GM21576 (cell line): ENCODE measurements at regions not wholly inside any gene's neighbourhood (a gene's known extent, or its start where the extent isn't known, plus 50 kb on each side); places are given as distances from the start of the nearest gene placed in this dataset.

Experiments
- ATAC-seq: cut with Tn5 transposase; IDR thresholded peaks from one replicate; pipeline ENCODE4 v1.9.1; 2021; ENCODE audit warnings: mild to moderate bottlenecking, moderate library complexity; ENCODE audit not compliant: unreplicated experiment

DNA sequence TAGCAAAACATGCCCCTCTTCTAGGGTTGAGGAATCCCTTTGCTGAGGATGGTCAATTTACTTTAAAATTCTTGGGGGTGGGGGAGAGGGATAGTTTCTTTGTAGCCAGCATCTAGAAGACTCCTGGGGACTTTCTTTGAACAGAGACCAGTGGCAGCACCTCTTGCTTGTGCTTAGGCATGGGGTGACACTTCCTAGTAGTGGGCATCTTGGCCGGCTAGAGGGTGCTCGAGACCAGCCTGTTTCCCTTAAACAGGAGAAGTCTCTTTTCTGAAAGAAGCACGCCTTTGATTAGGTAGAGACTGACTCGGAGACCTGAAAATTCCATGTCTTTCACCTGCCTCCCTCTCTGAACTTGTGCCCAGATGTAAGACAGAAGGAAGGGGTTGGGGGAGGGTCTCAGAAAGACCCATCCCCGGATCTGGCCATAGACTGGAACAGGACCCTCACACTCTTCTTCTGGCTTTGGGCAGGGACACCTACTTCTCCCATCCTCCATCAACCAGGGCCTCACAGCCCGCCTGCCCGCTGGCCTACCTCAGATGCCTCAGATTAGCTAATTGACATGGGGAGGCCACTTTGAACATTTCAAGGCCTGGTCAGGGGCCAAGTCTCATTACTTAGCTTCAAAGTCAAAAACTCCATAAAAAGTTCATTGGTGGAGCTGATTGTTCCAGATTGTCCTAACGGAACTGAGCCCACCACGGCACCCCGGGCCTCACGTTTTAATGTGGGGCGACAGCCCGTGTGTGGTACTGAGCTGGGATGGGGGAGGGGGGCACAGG is 172.2 kb downstream of the CDC5L start:
- no peak for ATAC-seq

DNA sequence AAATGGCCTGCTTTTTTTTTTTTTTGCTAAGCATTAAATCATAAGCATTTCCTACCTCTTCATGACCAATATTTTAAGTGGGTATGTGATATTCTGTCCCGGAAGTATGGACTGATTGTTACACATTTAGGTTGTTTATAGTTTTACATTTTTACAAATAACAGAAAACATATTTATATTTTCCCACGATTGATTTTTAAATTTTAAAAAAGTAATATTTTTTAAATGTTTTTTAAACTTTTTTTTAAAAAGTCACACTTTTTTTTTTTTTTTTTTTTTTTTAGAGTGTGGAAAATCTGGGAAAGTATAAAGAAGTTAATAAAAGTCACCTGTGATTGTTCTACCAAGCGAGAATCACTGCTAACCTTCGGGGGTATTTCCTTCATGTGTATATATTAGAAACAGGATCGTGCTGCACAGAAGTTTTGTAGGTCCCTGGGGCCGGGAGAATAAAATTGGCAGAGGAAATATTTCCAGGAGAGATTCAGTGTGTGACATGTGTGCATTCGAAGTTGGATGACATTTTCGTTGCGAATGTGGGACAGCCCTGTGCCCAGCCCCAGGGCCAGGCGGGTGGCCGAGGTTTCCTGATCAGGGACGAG is 173.1 kb downstream of the CDC5L start:
- ATAC-seq = no peak

DNA sequence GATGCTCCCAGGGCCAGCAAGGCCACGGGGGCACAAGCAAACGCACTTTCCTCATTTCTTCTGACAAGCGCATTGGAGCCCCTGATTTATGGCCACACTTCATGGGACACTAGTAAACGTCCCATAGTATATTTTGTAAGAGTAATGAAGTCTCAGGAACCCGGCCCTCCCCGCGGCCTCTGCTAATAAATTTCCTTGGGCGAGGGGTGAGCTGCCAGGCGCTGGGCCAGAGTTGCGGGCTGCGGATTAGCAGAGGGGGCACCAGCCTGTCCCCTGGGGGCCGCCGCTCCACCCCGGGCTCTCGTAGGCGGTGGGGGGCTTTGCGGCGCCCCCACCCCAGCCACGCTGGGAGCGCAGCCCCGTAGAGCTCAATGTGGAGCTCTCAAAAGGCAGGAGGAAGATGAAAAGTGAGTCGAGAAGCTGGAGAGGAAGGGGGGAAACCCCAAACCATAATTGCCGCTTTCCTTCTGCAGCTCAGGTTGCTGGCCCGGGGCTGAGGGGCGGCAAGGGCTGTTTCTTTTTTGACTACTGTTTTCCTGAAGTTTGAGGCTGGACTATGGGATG is 173.6 kb downstream of the CDC5L start:
- ATAC-seq = no peak

- no peak for ATAC-seq
Measured at GRCh38 chr6:44561832-44562665, 174.5 kb downstream of the CDC5L start.

DNA sequence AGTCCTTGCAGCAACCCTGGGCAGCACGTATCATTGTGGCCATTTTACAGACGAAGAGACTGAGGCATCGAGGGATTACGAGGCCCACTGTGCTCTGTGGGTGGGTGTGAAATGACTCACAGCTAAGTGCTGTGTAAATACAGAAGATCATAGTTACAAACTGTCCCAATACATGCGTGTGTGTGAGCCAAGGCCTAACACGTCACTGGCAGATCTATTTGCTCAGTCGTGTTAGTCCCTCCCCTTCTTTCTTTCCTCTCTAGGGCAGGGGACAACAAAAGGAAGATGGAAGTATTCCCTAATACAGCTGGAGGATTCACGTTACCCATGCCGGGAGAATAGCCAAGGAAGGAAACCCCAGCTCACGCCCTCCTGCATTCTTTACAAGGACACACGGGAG is 175.9 kb downstream of the CDC5L start:
- ATAC-seq = no peak

- no peak for ATAC-seq
Measured at GRCh38 chr6:44564906-44565524, 177.5 kb downstream of the CDC5L start.

DNA sequence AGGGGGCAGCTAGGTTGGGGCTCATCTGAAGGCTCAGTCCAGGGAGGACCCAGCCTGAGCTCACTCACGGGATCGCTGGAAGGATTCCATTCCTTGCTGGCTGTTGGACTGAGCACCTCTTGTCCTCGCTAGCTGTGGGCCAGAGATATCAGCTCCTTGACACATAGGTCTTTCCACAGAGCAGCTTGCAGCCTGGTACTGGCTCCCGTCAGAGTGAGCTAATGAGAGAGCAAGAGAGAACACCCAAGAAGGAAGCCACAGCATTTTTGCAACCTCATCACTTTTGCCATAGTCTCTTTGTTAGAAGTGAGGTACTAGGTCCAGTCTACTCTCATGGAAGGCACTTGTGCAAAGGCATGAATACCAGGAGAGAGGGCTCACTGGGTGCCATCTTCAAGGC is 179.9 kb downstream of the CDC5L start:
- ATAC-seq = no peak

- ATAC-seq = no peak
Measured at GRCh38 chr6:44569131-44569530, 181.6 kb downstream of the CDC5L start.

DNA sequence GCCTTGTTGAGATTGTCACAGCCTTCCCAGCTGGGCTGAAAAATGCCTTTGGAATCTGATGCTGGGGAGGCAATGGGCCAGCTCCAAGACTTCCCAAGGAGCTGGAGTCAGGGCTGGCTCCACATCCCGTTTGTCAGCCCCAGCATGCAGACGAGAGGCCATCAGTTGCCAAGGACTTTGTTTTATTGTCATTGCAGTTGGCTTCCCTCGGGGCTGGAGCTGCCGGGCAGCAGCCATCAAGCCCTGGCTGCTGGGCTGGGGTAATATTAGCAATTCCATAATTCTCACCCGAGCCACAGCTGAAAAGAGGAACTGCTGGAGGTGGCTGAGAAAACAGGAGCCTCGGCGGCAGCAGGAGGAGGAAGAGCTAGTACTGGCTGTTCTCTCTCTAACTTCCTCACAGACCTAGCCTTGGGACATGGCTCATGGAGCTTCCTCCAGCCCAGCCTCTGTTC is 182.5 kb downstream of the CDC5L start:
- ATAC-seq = no peak

- no peak for ATAC-seq
Measured at GRCh38 chr6:44571510-44571909, 184.0 kb downstream of the CDC5L start.

DNA sequence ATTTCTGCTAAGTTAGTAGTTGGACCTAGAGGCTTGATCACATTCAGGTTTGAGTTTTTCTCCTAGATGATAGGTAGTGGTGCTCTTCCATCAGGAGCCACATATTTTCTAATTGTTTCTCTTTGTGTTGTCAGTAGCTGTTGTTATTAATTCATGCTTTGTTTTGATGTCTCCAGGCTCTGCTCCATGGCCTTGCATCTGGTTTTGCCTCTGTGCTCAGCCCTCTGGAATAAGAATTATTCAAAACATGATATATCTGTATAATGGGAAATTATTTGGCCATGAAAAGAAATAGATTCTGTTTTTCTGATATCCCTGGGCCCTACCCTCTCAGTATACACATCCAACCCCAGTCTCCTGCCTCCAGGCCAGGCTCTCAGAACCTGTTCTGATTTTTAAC is 184.8 kb downstream of the CDC5L start:
- no peak for ATAC-seq

- no peak for ATAC-seq
Measured at GRCh38 chr6:44575644-44576043, 188.1 kb downstream of the CDC5L start.

GRCh38 chr6:44576132-44576631 is 188.7 kb downstream of the CDC5L start:
- no peak for ATAC-seq

DNA sequence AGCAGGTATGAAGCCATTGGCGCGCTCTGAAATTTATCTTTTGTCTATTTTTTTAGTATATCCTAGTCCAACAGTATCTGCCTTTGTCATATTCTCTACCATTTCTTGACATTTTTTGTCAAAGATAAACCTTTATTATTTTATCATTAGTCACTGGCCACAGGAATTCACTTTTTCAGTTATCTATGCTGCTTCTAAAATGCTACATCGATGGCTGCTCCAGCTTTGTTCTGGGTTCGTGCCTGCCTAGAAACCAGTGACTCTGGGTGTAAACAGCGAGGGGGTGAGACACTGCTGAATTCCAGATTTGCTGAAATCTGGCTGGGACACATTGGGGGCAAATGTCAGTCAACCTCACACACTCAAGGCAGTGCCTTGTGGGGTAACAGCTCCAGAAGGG is 193.4 kb downstream of the CDC5L start:
- no peak for ATAC-seq

DNA sequence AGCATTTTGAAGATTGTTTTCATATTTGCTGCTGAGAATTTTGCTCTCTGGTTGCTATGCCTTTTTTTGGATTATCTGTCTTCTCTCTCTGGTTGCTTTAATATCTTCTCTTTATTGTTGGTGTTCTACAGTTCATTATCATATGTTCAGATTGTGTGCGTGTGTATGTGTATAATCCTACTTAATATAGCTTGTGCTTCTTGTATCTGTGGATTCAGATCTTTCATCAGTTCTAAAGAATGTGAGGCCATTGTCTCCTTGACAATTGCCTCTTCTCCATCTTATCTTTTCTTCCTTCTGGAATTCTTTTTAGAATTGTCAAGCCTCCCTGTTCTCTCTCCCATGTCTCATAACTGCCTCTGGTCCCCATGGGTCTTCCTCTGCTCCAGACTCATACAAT is 195.4 kb downstream of the CDC5L start:
- ATAC-seq = no peak

DNA sequence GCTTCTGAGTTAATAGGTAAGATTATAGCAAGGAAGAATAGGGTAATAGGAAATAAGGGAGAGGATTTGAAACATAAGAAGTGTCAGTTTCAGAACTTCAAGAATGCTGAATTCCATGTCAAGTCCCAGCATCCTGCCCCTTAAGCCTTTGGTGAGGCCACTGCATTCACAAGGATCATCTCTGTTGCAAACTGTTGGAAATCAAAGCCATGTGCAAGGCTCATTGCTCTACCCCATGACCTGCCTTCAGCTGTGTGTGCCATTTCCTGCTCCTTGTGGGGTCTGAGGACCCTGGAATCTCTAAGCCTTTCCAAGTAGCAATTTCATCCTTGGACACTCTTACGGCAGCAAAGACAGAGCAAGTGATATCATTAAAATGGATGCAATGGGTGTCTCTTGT is 203.0 kb downstream of the CDC5L start:
- no peak for ATAC-seq

- no peak for ATAC-seq
Measured at GRCh38 chr6:44593539-44593944, 206.0 kb downstream of the CDC5L start.

DNA sequence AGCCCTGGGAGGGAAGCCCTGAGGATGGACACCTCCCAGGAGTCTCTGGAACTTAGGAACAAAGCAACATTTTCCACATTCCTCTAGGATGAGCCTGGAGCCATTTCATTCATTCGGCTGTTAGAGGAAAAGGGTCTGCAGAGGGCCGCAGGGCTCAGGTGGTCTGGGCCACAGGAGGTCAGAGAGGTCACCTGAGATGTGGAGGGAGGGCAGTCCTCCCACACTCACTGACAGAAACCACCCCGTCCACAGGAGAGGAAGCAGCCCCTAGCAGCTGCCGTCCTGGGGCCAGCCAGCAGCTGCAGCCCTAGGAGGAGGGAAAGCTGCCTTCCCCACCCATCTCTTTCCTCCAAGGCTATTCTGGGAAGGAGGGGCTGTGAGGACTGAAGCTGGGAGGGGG is 207.0 kb downstream of the CDC5L start:
- ATAC-seq = no peak

DNA sequence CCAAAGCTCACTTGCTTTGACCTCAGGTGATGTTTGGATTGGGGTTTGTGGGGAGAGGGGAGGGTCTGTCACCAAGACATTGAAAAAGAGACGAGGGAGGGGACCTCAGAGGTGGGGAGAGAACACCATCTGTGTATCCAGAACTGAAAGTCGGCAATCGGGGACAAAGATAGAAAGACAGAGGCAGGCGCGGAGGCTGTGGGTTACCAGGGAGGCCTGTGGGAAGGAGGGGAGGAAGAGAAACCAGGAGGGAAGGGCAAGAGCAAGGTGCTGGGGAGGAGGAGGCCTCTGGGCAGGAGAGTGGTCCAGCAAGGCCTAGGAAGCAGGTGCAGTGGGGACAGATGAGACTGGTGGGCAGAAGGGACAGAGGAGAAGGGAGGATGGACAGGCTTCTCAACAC is 211.2 kb downstream of the CDC5L start:
- no peak for ATAC-seq

- no peak for ATAC-seq
Measured at GRCh38 chr6:44599672-44600071, 212.2 kb downstream of the CDC5L start.
